GM18505 (cell line): ENCODE measurements at regions not wholly inside any gene's neighbourhood (a gene's known extent, or its start where the extent isn't known, plus 50 kb on each side); places are given as distances from the start of the nearest gene placed in this dataset.

Experiments
- ATAC-seq: cut with Tn5 transposase; IDR thresholded peaks from one replicate; pipeline ENCODE4 v1.9.1; 2021; ENCODE audit not compliant: unreplicated experiment
- POLR2A ChIP-seq: IDR thresholded peaks from 4 replicates; pipeline ENCODE4 v1.6.1; 2011; ENCODE audit warnings: borderline replicate concordance; ENCODE audit not compliant: insufficient read depth, insufficient read length; ENCODE audit errors: extremely low read depth

GRCh38 chr1:59039551-59039950 lies 255.7 kb upstream of the JUN start:
- TF ChIP-seq POLR2A, result no peak
- no peak for ATAC-seq

DNA sequence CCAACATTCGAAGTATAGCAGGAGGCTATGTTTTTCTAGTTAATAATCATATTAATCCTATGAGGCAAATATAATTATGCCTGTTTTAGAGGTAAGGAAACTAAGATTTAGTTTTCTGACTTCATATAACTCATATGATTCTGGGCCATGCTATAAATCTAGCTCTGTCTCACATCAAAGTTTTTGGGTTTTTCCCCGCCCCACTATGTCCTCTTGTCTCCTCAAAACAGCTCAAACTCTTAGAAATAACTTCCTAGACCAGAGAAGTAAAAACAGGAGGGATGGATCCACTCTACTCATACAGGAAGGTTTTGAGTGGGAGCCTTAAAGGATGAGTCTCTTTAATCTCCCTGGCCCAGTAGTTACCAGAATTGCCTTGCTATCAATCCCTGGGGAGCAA lies 256.4 kb upstream of the FGGY start:
- TF ChIP-seq POLR2A, result no peak
- ATAC-seq, result no peak

GRCh38 chr1:59041646-59042277 lies 255.1 kb upstream of the FGGY start:
- TF ChIP-seq POLR2A, result no peak
- ATAC-seq, result no peak

- no peak for TF ChIP-seq POLR2A
- ATAC-seq, result no peak
Observed at GRCh38 chr1:59043796-59044195, 253.1 kb upstream of the FGGY start.

- ATAC-seq, result no peak
- no peak for TF ChIP-seq POLR2A
Observed at GRCh38 chr1:59044535-59045121, 252.3 kb upstream of the FGGY start.

DNA sequence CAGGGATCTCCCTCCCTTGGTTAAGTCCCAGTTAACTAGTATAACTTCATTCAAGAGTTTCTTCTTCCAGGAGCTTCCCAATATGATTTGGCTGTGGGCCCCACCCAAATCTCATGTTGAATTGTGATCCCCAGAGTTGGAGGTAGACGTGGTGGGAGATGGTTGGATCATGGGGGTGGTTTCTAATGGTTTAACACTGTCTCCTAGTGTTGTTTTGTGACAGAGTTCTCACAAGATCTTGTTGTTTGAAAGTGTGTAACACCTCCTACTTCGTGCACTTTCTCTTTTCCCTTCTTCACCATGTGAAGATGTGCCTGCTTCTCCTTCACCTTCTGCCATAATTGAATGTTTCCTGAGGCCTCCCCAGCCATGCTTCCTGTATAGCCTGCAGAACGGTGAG lies 251.8 kb upstream of the FGGY start:
- ATAC-seq, result no peak
- TF ChIP-seq POLR2A, result no peak

GRCh38 chr1:59045636-59046035 lies 251.3 kb upstream of the FGGY start:
- no peak for ATAC-seq
- no peak for TF ChIP-seq POLR2A

- TF ChIP-seq POLR2A, result no peak
- ATAC-seq, result no peak
Observed at GRCh38 chr1:59046134-59046533, 250.8 kb upstream of the FGGY start.

GRCh38 chr1:59046730-59047157 lies 250.2 kb upstream of the FGGY start:
- peak; percentile 51 for TF ChIP-seq POLR2A
- peak; percentile 86 for ATAC-seq

- ATAC-seq, result no peak
- no peak for TF ChIP-seq POLR2A
Observed at GRCh38 chr1:59051007-59051406, 245.9 kb upstream of the FGGY start.

- no peak for TF ChIP-seq POLR2A
- ATAC-seq, result no peak
Observed at GRCh38 chr1:59052166-59052590, 244.7 kb upstream of the FGGY start.

DNA sequence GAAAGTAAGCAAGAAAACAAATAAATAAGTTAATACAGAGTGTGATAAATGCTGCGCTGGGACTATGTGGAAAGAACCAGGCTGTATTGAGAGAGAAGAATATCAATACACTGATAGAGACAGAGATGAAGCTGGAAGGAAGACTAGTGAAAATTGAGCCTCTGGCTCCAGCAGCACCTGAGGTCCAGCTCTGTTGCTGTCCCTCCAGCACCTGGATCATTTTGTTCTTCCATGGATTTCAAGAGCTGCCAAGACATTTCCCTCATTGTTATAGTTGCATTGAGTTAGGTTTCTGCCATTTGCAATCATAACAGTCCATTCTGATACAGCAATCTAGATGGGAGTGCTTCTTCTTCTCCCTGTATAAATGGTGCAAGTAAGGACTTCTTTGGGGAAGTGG lies 242.7 kb upstream of the FGGY start:
- TF ChIP-seq POLR2A, result no peak
- ATAC-seq, result no peak

- TF ChIP-seq POLR2A, result no peak
- ATAC-seq, result no peak
Observed at GRCh38 chr1:59055908-59056719, 240.8 kb upstream of the FGGY start.

DNA sequence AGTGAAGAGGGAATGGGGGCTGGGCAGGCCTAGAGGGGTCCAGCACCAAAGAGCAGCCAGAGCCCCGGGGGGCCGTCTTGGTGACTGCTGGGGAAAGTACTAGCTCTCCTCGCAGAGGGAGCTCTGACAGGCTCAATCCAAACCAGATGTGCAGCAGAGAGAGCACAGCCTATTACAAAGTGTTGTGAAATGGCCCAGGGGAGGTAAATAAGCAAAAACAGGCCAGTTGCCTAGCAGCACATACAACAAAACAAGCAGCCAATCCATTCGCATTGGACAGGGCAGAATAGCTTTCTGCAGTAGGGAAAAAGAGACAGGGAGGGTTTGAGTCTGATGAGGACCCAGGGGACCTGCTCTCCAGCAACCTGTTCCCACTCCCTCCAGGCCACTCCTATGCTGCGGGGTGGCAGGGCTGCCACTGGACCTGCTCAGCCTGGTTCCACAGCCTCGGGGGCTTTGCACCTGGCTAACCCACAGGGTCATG lies 239.6 kb upstream of the FGGY start:
- no peak for TF ChIP-seq POLR2A
- ATAC-seq, result no peak
